ENCODE measurements at regions not wholly inside any gene's neighbourhood (a gene's known extent, or its start where the extent isn't known, plus 50 kb on each side); places are given as distances from the start of the nearest gene placed in this dataset.

- H3K9ac ChIP-seq (ENCODE audit: low read length) = no peak overlapping the region
- no peak overlapping the region for H3K4me3 ChIP-seq (ENCODE audit: low read length)
- no peak overlapping the region for H3K27ac ChIP-seq (ENCODE audit: low read depth, low read length)
- H3K36me3 ChIP-seq (ENCODE audit: control insufficient read depth, insufficient read depth, low read length) = no peaks in the 10 kb centered on the region
- peaks cover 9% of the 10 kb centered on the region for H3K4me1 ChIP-seq (ENCODE audit: control insufficient read depth, insufficient read depth, low read length)
- no peaks in the 10 kb centered on the region for H3K27me3 ChIP-seq (ENCODE audit: control insufficient read depth, insufficient read depth, low read length)
Measured at GRCh38 chr12:59085690-59086089, 165.4 kb upstream of the LRIG3 start.

GRCh38 chr12:59084511-59085375, 164.4 kb upstream of the LRIG3 start:
- Histone ChIP-seq H3K4me1 (ENCODE audit: control insufficient read depth, insufficient read depth, low read length) (peaks cover 9% of the 10 kb centered on the region), H3K27ac (ENCODE audit: low read depth, low read length) (no peak overlapping the region), H3K4me3 (ENCODE audit: low read length) (no peak overlapping the region), H3K9ac (ENCODE audit: low read length) (no peak overlapping the region), H3K36me3 (ENCODE audit: control insufficient read depth, insufficient read depth, low read length) (no peaks in the 10 kb centered on the region), H3K27me3 (ENCODE audit: control insufficient read depth, insufficient read depth, low read length) (no peaks in the 10 kb centered on the region)

GRCh38 chr12:59082952-59083351, 162.6 kb upstream of the LRIG3 start:
- no peaks in the 10 kb centered on the region for H3K27me3 ChIP-seq (ENCODE audit: control insufficient read depth, insufficient read depth, low read length)
- no peak overlapping the region for H3K9ac ChIP-seq (ENCODE audit: low read length)
- H3K4me1 ChIP-seq (ENCODE audit: control insufficient read depth, insufficient read depth, low read length) = peaks cover 10% of the 10 kb centered on the region
- H3K27ac ChIP-seq (ENCODE audit: low read depth, low read length) = no peak overlapping the region
- H3K4me3 ChIP-seq (ENCODE audit: low read length) = no peak overlapping the region
- H3K36me3 ChIP-seq (ENCODE audit: control insufficient read depth, insufficient read depth, low read length) = no peaks in the 10 kb centered on the region

GRCh38 chr12:59080101-59080500, 159.8 kb upstream of the LRIG3 start:
- Histone ChIP-seq H3K36me3 (ENCODE audit: control insufficient read depth, insufficient read depth, low read length) (no peaks in the 10 kb centered on the region), H3K4me3 (ENCODE audit: low read length) (no peak overlapping the region), H3K27me3 (ENCODE audit: control insufficient read depth, insufficient read depth, low read length) (no peaks in the 10 kb centered on the region), H3K4me1 (ENCODE audit: control insufficient read depth, insufficient read depth, low read length) (peaks cover 15% of the 10 kb centered on the region), H3K27ac (ENCODE audit: low read depth, low read length) (no peak overlapping the region), H3K9ac (ENCODE audit: low read length) (no peak overlapping the region)

GRCh38 chr12:59079472-59079871, 159.2 kb upstream of the LRIG3 start:
- no peak overlapping the region for H3K27ac ChIP-seq (ENCODE audit: low read depth, low read length)
- H3K4me3 ChIP-seq (ENCODE audit: low read length) = no peak overlapping the region
- H3K4me1 ChIP-seq (ENCODE audit: control insufficient read depth, insufficient read depth, low read length) = peaks cover 15% of the 10 kb centered on the region
- no peaks in the 10 kb centered on the region for H3K36me3 ChIP-seq (ENCODE audit: control insufficient read depth, insufficient read depth, low read length)
- no peak overlapping the region for H3K9ac ChIP-seq (ENCODE audit: low read length)
- no peaks in the 10 kb centered on the region for H3K27me3 ChIP-seq (ENCODE audit: control insufficient read depth, insufficient read depth, low read length)

- Histone ChIP-seq H3K36me3 (ENCODE audit: control insufficient read depth, insufficient read depth, low read length) (no peaks in the 10 kb centered on the region), H3K27me3 (ENCODE audit: control insufficient read depth, insufficient read depth, low read length) (no peaks in the 10 kb centered on the region), H3K4me1 (ENCODE audit: control insufficient read depth, insufficient read depth, low read length) (peaks cover 14% of the 10 kb centered on the region), H3K4me3 (ENCODE audit: low read length) (no peak overlapping the region), H3K9ac (ENCODE audit: low read length) (no peak overlapping the region), H3K27ac (ENCODE audit: low read depth, low read length) (no peak overlapping the region)
Measured at GRCh38 chr12:59079002-59079401, 158.7 kb upstream of the LRIG3 start.

- Histone ChIP-seq H3K27ac (ENCODE audit: low read depth, low read length) (no peak overlapping the region), H3K27me3 (ENCODE audit: control insufficient read depth, insufficient read depth, low read length) (no peaks in the 10 kb centered on the region), H3K36me3 (ENCODE audit: control insufficient read depth, insufficient read depth, low read length) (no peaks in the 10 kb centered on the region), H3K9ac (ENCODE audit: low read length) (no peak overlapping the region), H3K4me3 (ENCODE audit: low read length) (no peak overlapping the region), H3K4me1 (ENCODE audit: control insufficient read depth, insufficient read depth, low read length) (peaks cover 10% of the 10 kb centered on the region)
Measured at GRCh38 chr12:59077575-59078426, 157.5 kb upstream of the LRIG3 start.

GRCh38 chr12:59077153-59077552, 156.8 kb upstream of the LRIG3 start:
- Histone ChIP-seq H3K36me3 (ENCODE audit: control insufficient read depth, insufficient read depth, low read length) (no peaks in the 10 kb centered on the region), H3K4me3 (ENCODE audit: low read length) (no peak overlapping the region), H3K4me1 (ENCODE audit: control insufficient read depth, insufficient read depth, low read length) (peaks cover 10% of the 10 kb centered on the region), H3K27ac (ENCODE audit: low read depth, low read length) (no peak overlapping the region), H3K27me3 (ENCODE audit: control insufficient read depth, insufficient read depth, low read length) (no peaks in the 10 kb centered on the region), H3K9ac (ENCODE audit: low read length) (no peak overlapping the region)

GRCh38 chr12:59076622-59077021, 156.3 kb upstream of the LRIG3 start:
- Histone ChIP-seq H3K27ac (ENCODE audit: low read depth, low read length) (no peak overlapping the region), H3K27me3 (ENCODE audit: control insufficient read depth, insufficient read depth, low read length) (no peaks in the 10 kb centered on the region), H3K36me3 (ENCODE audit: control insufficient read depth, insufficient read depth, low read length) (no peaks in the 10 kb centered on the region), H3K9ac (ENCODE audit: low read length) (no peak overlapping the region), H3K4me1 (ENCODE audit: control insufficient read depth, insufficient read depth, low read length) (peaks cover 10% of the 10 kb centered on the region), H3K4me3 (ENCODE audit: low read length) (no peak overlapping the region)

GRCh38 chr12:59075968-59076490, 155.7 kb upstream of the LRIG3 start:
- H3K4me1 ChIP-seq (ENCODE audit: control insufficient read depth, insufficient read depth, low read length) = peaks cover 10% of the 10 kb centered on the region
- H3K36me3 ChIP-seq (ENCODE audit: control insufficient read depth, insufficient read depth, low read length) = no peaks in the 10 kb centered on the region
- H3K27me3 ChIP-seq (ENCODE audit: control insufficient read depth, insufficient read depth, low read length) = no peaks in the 10 kb centered on the region
- H3K9ac ChIP-seq (ENCODE audit: low read length) = no peak overlapping the region
- no peak overlapping the region for H3K27ac ChIP-seq (ENCODE audit: low read depth, low read length)
- no peak overlapping the region for H3K4me3 ChIP-seq (ENCODE audit: low read length)

- Histone ChIP-seq H3K4me3 (ENCODE audit: low read length) (no peak overlapping the region), H3K4me1 (ENCODE audit: control insufficient read depth, insufficient read depth, low read length) (peaks cover 10% of the 10 kb centered on the region), H3K9ac (ENCODE audit: low read length) (no peak overlapping the region), H3K27me3 (ENCODE audit: control insufficient read depth, insufficient read depth, low read length) (no peaks in the 10 kb centered on the region), H3K36me3 (ENCODE audit: control insufficient read depth, insufficient read depth, low read length) (no peaks in the 10 kb centered on the region), H3K27ac (ENCODE audit: low read depth, low read length) (no peak overlapping the region)
Measured at GRCh38 chr12:59075141-59075540, 154.8 kb upstream of the LRIG3 start.

GRCh38 chr12:59070322-59070933, 150.1 kb upstream of the LRIG3 start:
- Histone ChIP-seq H3K9ac (ENCODE audit: low read length) (no peak overlapping the region), H3K36me3 (ENCODE audit: control insufficient read depth, insufficient read depth, low read length) (no peaks in the 10 kb centered on the region), H3K4me3 (ENCODE audit: low read length) (no peak overlapping the region), H3K27me3 (ENCODE audit: control insufficient read depth, insufficient read depth, low read length) (no peaks in the 10 kb centered on the region), H3K4me1 (ENCODE audit: control insufficient read depth, insufficient read depth, low read length) (no peaks in the 10 kb centered on the region), H3K27ac (ENCODE audit: low read depth, low read length) (no peak overlapping the region)

Measured in rectal smooth muscle tissue (tissue), 1 donor.